Vagina (tissue), 2 donors: ENCODE measurements at regions not wholly inside any gene's neighbourhood (a gene's known extent, or its start where the extent isn't known, plus 50 kb on each side); places are given as distances from the start of the nearest gene placed in this dataset.

Experiments used
- DNase-seq, 2 donors: peaks; one replicate each; pipeline ENCODE4 v3.0.0-alpha.2; 2017; ENCODE audit errors: extremely low spot score in 2 of 2
- H3K27ac ChIP-seq: fragments of 200-600 bp; sonication (generic); one replicate; pipeline ENCODE4 v1.5.1; 2019
- H3K27me3 ChIP-seq: fragments of 200-600 bp; sonication (generic); one replicate; pipeline ENCODE4 v1.5.1; 2019
- H3K36me3 ChIP-seq, 2 donors: fragments of 200-600 bp; sonication (generic); one replicate each; pipeline ENCODE4 v1.5.1; 2017 to 2019
- H3K4me1 ChIP-seq: fragments of 200-600 bp; sonication (generic); one replicate; pipeline ENCODE4 v1.5.1; 2019
- H3K4me3 ChIP-seq, 2 donors: fragments of 200-600 bp; sonication (generic); 1 replicate in 1 of 2; 2 replicates in 1 of 2; pipeline ENCODE4 v1.5.1; 2016 to 2019
- H3K9me3 ChIP-seq: fragments of 200-600 bp; sonication (generic); one replicate; pipeline ENCODE4 v1.5.1; 2019
- CTCF ChIP-seq, 3 experiments: fragments of 450-650 bp in 2 of 3; fragments of 200-600 bp in 1 of 3; sonication (generic) in 1 of 3; IDR thresholded peaks; one replicate each; pipeline ENCODE4 v1.5.1; 2017 to 2019; ENCODE audit warnings: antibody characterized with exemption in 3 of 3, mild to moderate bottlenecking in 2 of 3, moderate library complexity in 2 of 3
- POLR2A ChIP-seq, 2 donors: fragments of 450-650 bp; IDR thresholded peaks; one replicate each; pipeline ENCODE4 v1.6.1; 2017; ENCODE audit warnings: antibody characterized with exemption in 2 of 2, mild to moderate bottlenecking in 2 of 2, moderate library complexity in 2 of 2
- POLR2AphosphoS5 ChIP-seq, 2 donors: sonication (generic); formaldehyde crosslinking; IDR thresholded peaks; one replicate each; pipeline ENCODE4 v1.9.0; 2017; ENCODE audit warnings: antibody characterized with exemption in 2 of 2, mild to moderate bottlenecking in 2 of 2, low read depth in 1 of 2; ENCODE audit not compliant: insufficient read depth in 1 of 2
- intact Hi-C: fragments of 100-400 bp; cut with DNase I; formaldehyde crosslinking; loops from one replicate; pipeline ENCODE4 v1.15.1; 2023

- TF ChIP-seq CTCF (IDR thresholded peaks at IDR 0.05) (no peak), POLR2A (IDR thresholded peaks at IDR 0.05) (no peak), POLR2AphosphoS5 (IDR thresholded peaks at IDR 0.05; ENCODE audit: insufficient read depth in 1 of 2, low read depth in 1 of 2) (no peak)
- no peaks in the 10 kb centered on the region for H3K4me1 ChIP-seq
- H3K9me3 ChIP-seq: no peaks in the 10 kb centered on the region
- H3K36me3 ChIP-seq: no peaks in the 10 kb centered on the region
- H3K27me3 ChIP-seq: no peaks in the 10 kb centered on the region
- H3K4me3 ChIP-seq: no peak overlapping the region
- intact Hi-C loops: no loop called here
- H3K27ac ChIP-seq: no peak overlapping the region
- DNase-seq: no peak
These were observed 206.3 kb upstream of the PRICKLE2 start for GRCh38 chr3:64431526-64432091.

GRCh38 chr3:64427671-64428070 is 202.4 kb upstream of the PRICKLE2 start:
- Histone ChIP-seq H3K27me3 (no peaks in the 10 kb centered on the region), H3K27ac (no peak overlapping the region), H3K36me3 (no peaks in the 10 kb centered on the region), H3K4me3 (no peak overlapping the region), H3K9me3 (no peaks in the 10 kb centered on the region), H3K4me1 (no peaks in the 10 kb centered on the region)
- TF ChIP-seq POLR2AphosphoS5 (IDR thresholded peaks at IDR 0.05; ENCODE audit: insufficient read depth in 1 of 2, low read depth in 1 of 2) (no peak), POLR2A (IDR thresholded peaks at IDR 0.05) (no peak), CTCF (IDR thresholded peaks at IDR 0.05) (no peak)
- intact Hi-C loops: no loop called here
- no peak for DNase-seq

- Histone ChIP-seq H3K36me3 (no peaks in the 10 kb centered on the region), H3K27me3 (no peaks in the 10 kb centered on the region), H3K27ac (no peak overlapping the region), H3K4me1 (no peaks in the 10 kb centered on the region), H3K4me3 (no peak overlapping the region), H3K9me3 (no peaks in the 10 kb centered on the region)
- TF ChIP-seq POLR2A (IDR thresholded peaks at IDR 0.05) (no peak), POLR2AphosphoS5 (IDR thresholded peaks at IDR 0.05; ENCODE audit: insufficient read depth in 1 of 2, low read depth in 1 of 2) (no peak), CTCF (IDR thresholded peaks at IDR 0.05) (no peak)
- intact Hi-C loops: no loop called here
- DNase-seq: no peak
These were observed 201.3 kb upstream of the PRICKLE2 start for GRCh38 chr3:64426551-64426950.

GRCh38 chr3:64422932-64423331 is 197.7 kb upstream of the PRICKLE2 start:
- DNase-seq: no peak
- Histone ChIP-seq H3K27ac (no peak overlapping the region), H3K4me1 (no peaks in the 10 kb centered on the region), H3K4me3 (no peak overlapping the region), H3K9me3 (no peaks in the 10 kb centered on the region), H3K27me3 (no peaks in the 10 kb centered on the region), H3K36me3 (no peaks in the 10 kb centered on the region)
- TF ChIP-seq CTCF (IDR thresholded peaks at IDR 0.05) (no peak), POLR2AphosphoS5 (IDR thresholded peaks at IDR 0.05; ENCODE audit: insufficient read depth in 1 of 2, low read depth in 1 of 2) (no peak), POLR2A (IDR thresholded peaks at IDR 0.05) (no peak)
- intact Hi-C loops: no loop called here

- intact Hi-C loops: no loop called here
- TF ChIP-seq POLR2A (IDR thresholded peaks at IDR 0.05) (no peak), CTCF (IDR thresholded peaks at IDR 0.05) (no peak), POLR2AphosphoS5 (IDR thresholded peaks at IDR 0.05; ENCODE audit: insufficient read depth in 1 of 2, low read depth in 1 of 2) (no peak)
- no peak for DNase-seq
- Histone ChIP-seq H3K36me3 (no peaks in the 10 kb centered on the region), H3K4me1 (no peaks in the 10 kb centered on the region), H3K27ac (no peak overlapping the region), H3K27me3 (no peaks in the 10 kb centered on the region), H3K4me3 (no peak overlapping the region), H3K9me3 (no peaks in the 10 kb centered on the region)
These were observed 196.9 kb upstream of the PRICKLE2 start for GRCh38 chr3:64422192-64422591.
